IMR-90 (cell line): ENCODE measurements at regions not wholly inside any gene's neighbourhood (a gene's known extent, or its start where the extent isn't known, plus 50 kb on each side); places are given as distances from the start of the nearest gene placed in this dataset.

Source experiments
- ATAC-seq: fragments of 200-7000 bp; cut with Tn5 transposase; 2 replicates; pipeline ENCODE4 v1.9.1; 2020; ENCODE audit warnings: low read depth, mild to moderate bottlenecking, moderate library complexity
- BruUV-seq: library from RNA; stranded (reverse); fragments of 400-500 nt; replicated peaks from 2 replicates; lab custom pipeline; 2021; lab: Mats Ljungman, UMichigan
- CTCF ChIA-PET: fragments of 300-600 bp; formaldehyde crosslinking; extraction: SDS; loops from one replicate; lab custom pipeline; 2021; ENCODE audit warnings: antibody characterized with exemption; lab: Yijun Ruan, JAX
- POLR2A ChIA-PET: fragments of 300-600 bp; sonication (Branson Sonifier 250); formaldehyde crosslinking; loops from one replicate; lab custom pipeline; 2022; ENCODE audit warnings: antibody characterized with exemption; ENCODE audit not compliant: unreplicated experiment; lab: Charles Lee
- DNase-seq: peaks from one replicate; pipeline ENCODE4 v3.0.0; 2013
- H2AFZ ChIP-seq: replicated peaks from 2 replicates; pipeline ENCODE3; 2013; ENCODE audit warnings: low read length, mild to moderate bottlenecking; ENCODE audit not compliant: poor library complexity
- H2AK5ac ChIP-seq: 2 replicates; pipeline ENCODE4 v1.6.1; 2013; ENCODE audit warnings: low read depth, low read length, inconsistent platforms
- H2AK9ac ChIP-seq: replicated peaks from 2 replicates; pipeline ENCODE3; 2013; ENCODE audit warnings: mild to moderate bottlenecking, low read depth, low read length, moderate library complexity; ENCODE audit not compliant: poor library complexity
- H2BK120ac ChIP-seq: 2 replicates; pipeline ENCODE4 v1.6.1; 2013; ENCODE audit warnings: low read depth, low read length, inconsistent platforms
- H2BK15ac ChIP-seq: 3 replicates; pipeline ENCODE4 v1.6.1; 2013; ENCODE audit warnings: low read depth, low read length, inconsistent platforms
- H2BK20ac ChIP-seq: 2 replicates; pipeline ENCODE4 v1.6.1; 2013; ENCODE audit warnings: low read depth, mild to moderate bottlenecking, inconsistent platforms, low read length, moderate library complexity
- H2BK5ac ChIP-seq: 2 replicates; pipeline ENCODE4 v1.6.1; 2013; ENCODE audit warnings: mild to moderate bottlenecking, low read depth, low read length, inconsistent platforms; ENCODE audit not compliant: poor library complexity, severe bottlenecking
- H3K14ac ChIP-seq: replicated peaks from 2 replicates; pipeline ENCODE4 v1.6.1; 2013; ENCODE audit warnings: low read depth, low read length, inconsistent platforms
- H3K18ac ChIP-seq: 2 replicates; pipeline ENCODE4 v1.6.1; 2013; ENCODE audit warnings: low read depth, low read length, control low read depth
- H3K23ac ChIP-seq: 2 replicates; pipeline ENCODE4 v1.6.1; 2013; ENCODE audit warnings: low read depth, low read length, inconsistent platforms
- H3K27ac ChIP-seq: 2 replicates; pipeline ENCODE4 v1.5.1; 2013; ENCODE audit warnings: mild to moderate bottlenecking, control low read depth, low read length; ENCODE audit not compliant: insufficient read depth
- H3K27me3 ChIP-seq: 2 replicates; pipeline ENCODE4 v1.6.1; 2013; ENCODE audit warnings: low read length; ENCODE audit not compliant: control insufficient read depth, insufficient read depth
- H3K36me3 ChIP-seq: 2 replicates; pipeline ENCODE4 v1.6.1; 2013; ENCODE audit warnings: low read length, mixed read lengths; ENCODE audit not compliant: control insufficient read depth, insufficient read depth
- H3K4ac ChIP-seq: 2 replicates; pipeline ENCODE4 v1.6.1; 2013; ENCODE audit warnings: low read depth, low read length, inconsistent platforms
- H3K4me1 ChIP-seq: 2 replicates; pipeline ENCODE4 v1.6.1; 2013; ENCODE audit warnings: low read length, mixed read lengths; ENCODE audit not compliant: control insufficient read depth, insufficient read depth
- H3K4me2 ChIP-seq: 2 replicates; pipeline ENCODE4 v1.6.1; 2013; ENCODE audit warnings: low read depth, mild to moderate bottlenecking, control low read depth, low read length, moderate library complexity
- H3K4me3 ChIP-seq: 2 replicates; pipeline ENCODE4 v1.5.1; 2013; ENCODE audit warnings: low read depth, mild to moderate bottlenecking, control low read depth, low read length, moderate library complexity; ENCODE audit not compliant: insufficient read depth
- H3K56ac ChIP-seq: 2 replicates; pipeline ENCODE4 v1.6.1; 2013; ENCODE audit warnings: low read length, inconsistent platforms; ENCODE audit not compliant: insufficient read depth; ENCODE audit errors: extremely low read depth
- H3K79me1 ChIP-seq, 2 experiments: 2 replicates each; pipeline ENCODE4 v1.6.1; 2013; ENCODE audit warnings: low read length in 2 of 2, inconsistent platforms in 1 of 2, low read depth in 1 of 2
- H3K9ac ChIP-seq: 2 replicates; pipeline ENCODE4 v1.6.1; 2013; ENCODE audit warnings: low read depth, low read length, control low read depth
- H3K9me1 ChIP-seq: 2 replicates; pipeline ENCODE4 v1.6.1; 2013; ENCODE audit warnings: low read length, inconsistent platforms; ENCODE audit not compliant: insufficient read depth
- H3K9me3 ChIP-seq: 2 replicates; pipeline ENCODE4 v1.6.1; 2013; ENCODE audit warnings: low read length; ENCODE audit not compliant: control insufficient read depth, insufficient read depth
- H4K20me1 ChIP-seq: 2 replicates; pipeline ENCODE4 v1.6.1; 2013; ENCODE audit warnings: low read length, inconsistent platforms; ENCODE audit not compliant: insufficient read depth
- H4K5ac ChIP-seq: 2 replicates; pipeline ENCODE4 v1.6.1; 2013; ENCODE audit warnings: mild to moderate bottlenecking, low read depth, low read length, control low read depth
- H4K8ac ChIP-seq, 2 experiments: 2 replicates each; pipeline ENCODE4 v1.6.1; 2013; ENCODE audit warnings: low read depth in 2 of 2, low read length in 2 of 2, control low read depth in 1 of 2, inconsistent platforms in 1 of 2
- H4K91ac ChIP-seq: 2 replicates; pipeline ENCODE4 v1.6.1; 2013; ENCODE audit warnings: low read depth, low read length, inconsistent platforms; ENCODE audit not compliant: insufficient read depth
- FOS ChIP-seq: fragments of 150-350 bp; IDR thresholded peaks from 2 replicates; pipeline ENCODE4 v1.6.1; 2016; ENCODE audit warnings: low read depth, low read length
- NFE2L2 ChIP-seq: fragments of 150-350 bp; IDR thresholded peaks from 2 replicates; pipeline ENCODE4 v1.6.1; 2016; ENCODE audit warnings: low read depth, mild to moderate bottlenecking, low read length
- POLR2A ChIP-seq: IDR thresholded peaks from 2 replicates; pipeline ENCODE4 v1.6.1; 2012; ENCODE audit warnings: mild to moderate bottlenecking, low read depth, low read length
- RAD21 ChIP-seq: IDR thresholded peaks from 2 replicates; pipeline ENCODE4 v1.6.1; 2012; ENCODE audit warnings: low read length, improper control_type of control experiment
- RCOR1 ChIP-seq: IDR thresholded peaks from 2 replicates; pipeline ENCODE4 v1.6.1; 2012; ENCODE audit warnings: mild to moderate bottlenecking, low read length, improper control_type of control experiment; ENCODE audit not compliant: insufficient replicate concordance
- WGBS, 2 experiments: methylation state at CpG; one replicate each; pipeline versions ENCODE4 v1.1.5 to v1.1.7; 2013; ENCODE audit warnings: missing lambda C conversion rate in 2 of 2; ENCODE audit not compliant: insufficient read length in 1 of 2; ENCODE audit errors: extremely low coverage in 2 of 2; 5-methylcytosine and 5-hydroxymethylcytosine counted together
- dilution Hi-C: fragments of 300-500 bp; cut with HindIII; formaldehyde crosslinking; loops from one replicate; pipeline ENCODE4 v1.14.3; 2018; ENCODE audit warnings: low sequenced_read_pairs; ENCODE audit not compliant: unreplicated experiment
- in situ Hi-C: fragments of 300-500 bp; cut with MboI; formaldehyde crosslinking; loops from 3 replicates; pipeline ENCODE4 v1.14.3; 2019; ENCODE audit warnings: low sequenced_read_pairs, inconsistent platforms, mixed read lengths
- intact Hi-C: fragments of 100-400 bp; cut with micrococcal nuclease; formaldehyde crosslinking; loops from 2 replicates; pipeline ENCODE4 v1.10.0; 2022

- ATAC-seq = no peak
- in situ Hi-C loops (no loop called here), intact Hi-C loops (no loop called here), dilution Hi-C loops (no loop called here)
- Histone ChIP-seq H3K4ac (no peak overlapping the region), H4K20me1 (no peaks in the 10 kb centered on the region), H3K14ac (no peak overlapping the region), H3K4me1 (no peaks in the 10 kb centered on the region), H3K9me1 (no peaks in the 10 kb centered on the region), H2AK9ac (no peak overlapping the region), H3K9ac (no peak overlapping the region), H3K18ac (no peak overlapping the region), H4K5ac (no peak overlapping the region), H3K4me2 (no peak overlapping the region), H3K27ac (no peak overlapping the region), H3K23ac (no peak overlapping the region), H2AFZ (no peak overlapping the region), H3K79me1 (no peaks in the 10 kb centered on the region), H3K36me3 (no peaks in the 10 kb centered on the region), H4K91ac (no peak overlapping the region), H2BK15ac (no peak overlapping the region), H3K9me3 (no peaks in the 10 kb centered on the region; the same call in 1 of the 2 replicates), H3K4me3 (no peak overlapping the region), H2AK5ac (no peak overlapping the region), H2BK120ac (no peak overlapping the region), H3K56ac (no peak overlapping the region), H2BK20ac (no peak overlapping the region), H4K8ac (no peak overlapping the region), H2BK5ac (no peak overlapping the region), H3K27me3 (no peaks in the 10 kb centered on the region)
- WGBS, 2 experiments = no CpG with 5 or more reads among the region's 1 CpG
- no TSS peak for BruUV-seq
- no peak for DNase-seq
- CTCF ChIA-PET = no interaction called here
- POLR2A ChIA-PET = no interaction called here
- TF ChIP-seq FOS (no peak), NFE2L2 (no peak), POLR2A (no peak), RCOR1 (no peak), RAD21 (no peak)
Observed at GRCh38 chr4:66849596-66849995, 695.7 kb downstream of the CENPC start.
